Activated naive CD8-positive, alpha-beta T cell treated with anti-CD3 and anti-CD28 coated beads for 36 hours (primary cell): ENCODE measurements at regions not wholly inside any gene's neighbourhood (a gene's known extent, or its start where the extent isn't known, plus 50 kb on each side); places are given as distances from the start of the nearest gene placed in this dataset.

Experiments
- DNase-seq: peaks from one replicate; pipeline ENCODE4 v3.0.0; 2021
- H3K27ac Mint-ChIP-seq: one replicate; pipeline ENCODE4 v1.8.0; 2022; ENCODE audit warnings: mild to moderate bottlenecking, moderate library complexity, mixed read lengths
- H3K27me3 Mint-ChIP-seq: one replicate; pipeline ENCODE4 v1.8.0; 2022; ENCODE audit warnings: mild to moderate bottlenecking, mixed read lengths
- H3K36me3 Mint-ChIP-seq: one replicate; pipeline ENCODE4 v1.8.0; 2021; ENCODE audit warnings: mild to moderate bottlenecking, mixed read lengths
- H3K4me1 Mint-ChIP-seq: one replicate; pipeline ENCODE4 v1.8.0; 2021; ENCODE audit warnings: mixed read lengths
- H3K4me3 Mint-ChIP-seq: one replicate; pipeline ENCODE4 v1.8.0; 2022; ENCODE audit warnings: mild to moderate bottlenecking, moderate library complexity, mixed read lengths
- H3K9me3 Mint-ChIP-seq: one replicate; pipeline ENCODE4 v1.8.0; 2022; ENCODE audit warnings: mixed read lengths

GRCh38 chr2:121900391-121900790 lies 144.9 kb downstream of the TSN start:
- no peak overlapping the region for H3K27ac Mint-ChIP-seq
- H3K4me3 Mint-ChIP-seq: no peak overlapping the region
- H3K27me3 Mint-ChIP-seq: no peaks in the 10 kb centered on the region
- no peak for DNase-seq
- no peaks in the 10 kb centered on the region for H3K9me3 Mint-ChIP-seq
- no peaks in the 10 kb centered on the region for H3K36me3 Mint-ChIP-seq
- H3K4me1 Mint-ChIP-seq: no peaks in the 10 kb centered on the region

- Mint-ChIP-seq H3K27ac (no peak overlapping the region), H3K9me3 (no peaks in the 10 kb centered on the region), H3K4me3 (peak overlapping the region; percentile 71), H3K4me1 (no peaks in the 10 kb centered on the region), H3K36me3 (no peaks in the 10 kb centered on the region), H3K27me3 (no peaks in the 10 kb centered on the region)
- peak; percentile 38 for DNase-seq
Measured at GRCh38 chr2:121902171-121902591, 146.7 kb downstream of the TSN start.

GRCh38 chr2:121902616-121903015 lies 147.2 kb downstream of the TSN start:
- Mint-ChIP-seq H3K4me3 (peak overlapping the region; percentile 71), H3K4me1 (no peaks in the 10 kb centered on the region), H3K27ac (peak overlapping the region; percentile 4), H3K27me3 (no peaks in the 10 kb centered on the region), H3K9me3 (no peaks in the 10 kb centered on the region), H3K36me3 (no peaks in the 10 kb centered on the region)
- no peak for DNase-seq

- peak overlapping the region; percentile 4 for H3K27ac Mint-ChIP-seq
- peak overlapping the region; percentile 71 for H3K4me3 Mint-ChIP-seq
- DNase-seq: no peak
Measured at GRCh38 chr2:121903037-121903689, 147.7 kb downstream of the TSN start.

GRCh38 chr2:121904656-121905055 lies 149.2 kb downstream of the TSN start:
- Mint-ChIP-seq H3K27ac (no peak overlapping the region), H3K4me1 (no peaks in the 10 kb centered on the region), H3K9me3 (no peaks in the 10 kb centered on the region), H3K4me3 (no peak overlapping the region), H3K36me3 (no peaks in the 10 kb centered on the region), H3K27me3 (no peaks in the 10 kb centered on the region)
- no peak for DNase-seq

More at GRCh38 chr2:121903037-121903689, 147.7 kb downstream of the TSN start:
- no peaks in the 10 kb centered on the region for H3K9me3 Mint-ChIP-seq
- no peaks in the 10 kb centered on the region for H3K4me1 Mint-ChIP-seq
- no peaks in the 10 kb centered on the region for H3K27me3 Mint-ChIP-seq
- no peaks in the 10 kb centered on the region for H3K36me3 Mint-ChIP-seq

- no peak overlapping the region for H3K4me3 Mint-ChIP-seq
- H3K36me3 Mint-ChIP-seq: no peaks in the 10 kb centered on the region
- H3K4me1 Mint-ChIP-seq: no peaks in the 10 kb centered on the region
- no peaks in the 10 kb centered on the region for H3K27me3 Mint-ChIP-seq
- H3K27ac Mint-ChIP-seq: no peak overlapping the region
- DNase-seq: no peak
- H3K9me3 Mint-ChIP-seq: no peaks in the 10 kb centered on the region
Measured at GRCh38 chr2:121905201-121905600, 149.8 kb downstream of the TSN start.

- no peaks in the 10 kb centered on the region for H3K9me3 Mint-ChIP-seq
- no peaks in the 10 kb centered on the region for H3K36me3 Mint-ChIP-seq
- DNase-seq: no peak
- no peaks in the 10 kb centered on the region for H3K4me1 Mint-ChIP-seq
- H3K4me3 Mint-ChIP-seq: no peak overlapping the region
- no peaks in the 10 kb centered on the region for H3K27me3 Mint-ChIP-seq
- no peak overlapping the region for H3K27ac Mint-ChIP-seq
Measured at GRCh38 chr2:121906170-121906569, 150.7 kb downstream of the TSN start.

- H3K27me3 Mint-ChIP-seq: peaks cover 2% of the 10 kb centered on the region
- no peaks in the 10 kb centered on the region for H3K9me3 Mint-ChIP-seq
- H3K27ac Mint-ChIP-seq: no peak overlapping the region
- no peaks in the 10 kb centered on the region for H3K36me3 Mint-ChIP-seq
- H3K4me1 Mint-ChIP-seq: no peaks in the 10 kb centered on the region
- H3K4me3 Mint-ChIP-seq: no peak overlapping the region
- DNase-seq: no peak
Measured at GRCh38 chr2:121907928-121908327, 152.5 kb downstream of the TSN start.

GRCh38 chr2:121910139-121910538 lies 154.7 kb downstream of the TSN start:
- Mint-ChIP-seq H3K4me3 (no peak overlapping the region), H3K36me3 (no peaks in the 10 kb centered on the region)

GRCh38 chr2:121911036-121911435 lies 155.6 kb downstream of the TSN start:
- no peaks in the 10 kb centered on the region for H3K9me3 Mint-ChIP-seq
- no peak overlapping the region for H3K4me3 Mint-ChIP-seq
- peaks cover 3% of the 10 kb centered on the region for H3K27me3 Mint-ChIP-seq
- H3K4me1 Mint-ChIP-seq: no peaks in the 10 kb centered on the region
- DNase-seq: no peak
- H3K27ac Mint-ChIP-seq: no peak overlapping the region
- no peaks in the 10 kb centered on the region for H3K36me3 Mint-ChIP-seq

More at GRCh38 chr2:121910139-121910538, 154.7 kb downstream of the TSN start:
- Mint-ChIP-seq H3K4me1 (no peaks in the 10 kb centered on the region), H3K9me3 (no peaks in the 10 kb centered on the region), H3K27ac (no peak overlapping the region), H3K27me3 (peaks cover 3% of the 10 kb centered on the region)
- DNase-seq: no peak

GRCh38 chr2:121917143-121917542 lies 161.7 kb downstream of the TSN start:
- no peaks in the 10 kb centered on the region for H3K4me1 Mint-ChIP-seq
- DNase-seq: no peak
- H3K27me3 Mint-ChIP-seq: peaks cover 3% of the 10 kb centered on the region
- no peaks in the 10 kb centered on the region for H3K36me3 Mint-ChIP-seq
- no peak overlapping the region for H3K27ac Mint-ChIP-seq
- H3K4me3 Mint-ChIP-seq: no peak overlapping the region
- H3K9me3 Mint-ChIP-seq: no peaks in the 10 kb centered on the region

- no peak overlapping the region for H3K4me3 Mint-ChIP-seq
- DNase-seq: no peak
- H3K27me3 Mint-ChIP-seq: no peaks in the 10 kb centered on the region
- H3K9me3 Mint-ChIP-seq: no peaks in the 10 kb centered on the region
- H3K36me3 Mint-ChIP-seq: no peaks in the 10 kb centered on the region
- no peaks in the 10 kb centered on the region for H3K4me1 Mint-ChIP-seq
- H3K27ac Mint-ChIP-seq: no peak overlapping the region
Measured at GRCh38 chr2:121918231-121918630, 162.8 kb downstream of the TSN start.

GRCh38 chr2:121919803-121920202 lies 164.4 kb downstream of the TSN start:
- no peak overlapping the region for H3K4me3 Mint-ChIP-seq
- DNase-seq: no peak
- H3K9me3 Mint-ChIP-seq: no peaks in the 10 kb centered on the region
- no peak overlapping the region for H3K27ac Mint-ChIP-seq
- no peaks in the 10 kb centered on the region for H3K36me3 Mint-ChIP-seq
- H3K4me1 Mint-ChIP-seq: no peaks in the 10 kb centered on the region
- H3K27me3 Mint-ChIP-seq: no peaks in the 10 kb centered on the region

- no peak for DNase-seq
- Mint-ChIP-seq H3K4me3 (no peak overlapping the region), H3K27me3 (peaks cover 5% of the 10 kb centered on the region)
Measured at GRCh38 chr2:121925466-121925865, 170.0 kb downstream of the TSN start.

GRCh38 chr2:121943285-121943684 lies 187.8 kb downstream of the TSN start:
- H3K4me1 Mint-ChIP-seq: peaks cover 4% of the 10 kb centered on the region
- no peaks in the 10 kb centered on the region for H3K9me3 Mint-ChIP-seq
- peak overlapping the region; percentile 39 for H3K27ac Mint-ChIP-seq
- no peak overlapping the region for H3K4me3 Mint-ChIP-seq
- H3K27me3 Mint-ChIP-seq: peaks cover 10% of the 10 kb centered on the region
- H3K36me3 Mint-ChIP-seq: no peaks in the 10 kb centered on the region
- DNase-seq: no peak

More at GRCh38 chr2:121925466-121925865, 170.0 kb downstream of the TSN start:
- Mint-ChIP-seq H3K27ac (no peak overlapping the region), H3K4me1 (no peaks in the 10 kb centered on the region), H3K36me3 (no peaks in the 10 kb centered on the region), H3K9me3 (no peaks in the 10 kb centered on the region)

- H3K4me3 Mint-ChIP-seq: no peak overlapping the region
- H3K9me3 Mint-ChIP-seq: no peaks in the 10 kb centered on the region
- no peak for DNase-seq
- H3K27me3 Mint-ChIP-seq: peaks cover 10% of the 10 kb centered on the region
- no peak overlapping the region for H3K27ac Mint-ChIP-seq
- no peaks in the 10 kb centered on the region for H3K36me3 Mint-ChIP-seq
- H3K4me1 Mint-ChIP-seq: peaks cover 4% of the 10 kb centered on the region
Measured at GRCh38 chr2:121944072-121944831, 188.8 kb downstream of the TSN start.
